ENCODE measurements at regions not wholly inside any gene's neighbourhood (a gene's known extent, or its start where the extent isn't known, plus 50 kb on each side); places are given as distances from the start of the nearest gene placed in this dataset.

DNA sequence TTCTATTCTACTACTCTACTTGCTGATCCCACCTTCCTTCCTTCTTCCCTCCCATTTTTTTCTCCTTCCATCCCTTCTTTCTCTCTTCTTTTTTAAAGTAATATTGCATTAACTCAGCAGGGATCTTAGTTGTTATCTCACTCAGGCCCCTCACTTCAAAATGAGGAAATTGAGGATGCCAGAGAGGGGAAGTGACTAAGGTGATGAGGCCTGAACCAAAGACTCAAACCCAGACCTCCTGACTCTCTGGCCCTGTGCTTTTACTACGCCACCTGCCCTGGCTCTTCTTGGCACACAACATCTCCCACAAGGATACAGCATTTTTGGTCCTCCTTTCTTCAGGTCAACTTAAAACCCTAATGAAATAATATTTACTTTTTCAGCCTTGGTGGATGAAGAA lies 151.7 kb upstream of the ZNF648 start:
- TF ChIP-seq, protein P1, sequence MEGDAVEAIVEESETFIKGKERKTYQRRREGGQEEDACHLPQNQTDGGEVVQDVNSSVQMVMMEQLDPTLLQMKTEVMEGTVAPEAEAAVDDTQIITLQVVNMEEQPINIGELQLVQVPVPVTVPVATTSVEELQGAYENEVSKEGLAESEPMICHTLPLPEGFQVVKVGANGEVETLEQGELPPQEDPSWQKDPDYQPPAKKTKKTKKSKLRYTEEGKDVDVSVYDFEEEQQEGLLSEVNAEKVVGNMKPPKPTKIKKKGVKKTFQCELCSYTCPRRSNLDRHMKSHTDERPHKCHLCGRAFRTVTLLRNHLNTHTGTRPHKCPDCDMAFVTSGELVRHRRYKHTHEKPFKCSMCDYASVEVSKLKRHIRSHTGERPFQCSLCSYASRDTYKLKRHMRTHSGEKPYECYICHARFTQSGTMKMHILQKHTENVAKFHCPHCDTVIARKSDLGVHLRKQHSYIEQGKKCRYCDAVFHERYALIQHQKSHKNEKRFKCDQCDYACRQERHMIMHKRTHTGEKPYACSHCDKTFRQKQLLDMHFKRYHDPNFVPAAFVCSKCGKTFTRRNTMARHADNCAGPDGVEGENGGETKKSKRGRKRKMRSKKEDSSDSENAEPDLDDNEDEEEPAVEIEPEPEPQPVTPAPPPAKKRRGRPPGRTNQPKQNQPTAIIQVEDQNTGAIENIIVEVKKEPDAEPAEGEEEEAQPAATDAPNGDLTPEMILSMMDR (IDR thresholded peaks at IDR 0.05) = no peak
- TF ChIP-seq POLR2A (IDR thresholded peaks at IDR 0.05) = no peak
- no peak for TF ChIP-seq POLR2AphosphoS5 (IDR thresholded peaks at IDR 0.05)
